A549 (cell line): ENCODE measurements at regions not wholly inside any gene's neighbourhood (a gene's known extent, or its start where the extent isn't known, plus 50 kb on each side); places are given as distances from the start of the nearest gene placed in this dataset.

ENCODE experiments used
- ATAC-seq, 2 experiments: fragments of 200-7000 bp in 1 of 2; fragments of >200 bp in 1 of 2; cut with Nextera tagmentation in 1 of 2; cut with Tn5 transposase in 1 of 2; 3 replicates each; pipeline versions ENCODE4 v1.8.0 to v1.9.1; 2018 to 2020; ENCODE audit warnings: mild to moderate bottlenecking in 1 of 2, moderate library complexity in 1 of 2
- CTCF ChIA-PET: fragments of 300-600 bp; sonication (Branson Sonifier 250); formaldehyde crosslinking; extraction: SDS; loops from one replicate; lab custom pipeline; 2021; ENCODE audit warnings: antibody characterized with exemption, inconsistent platforms; lab: Yijun Ruan, JAX
- POLR2A ChIA-PET: fragments of 350-600 bp; formaldehyde crosslinking; extraction: SDS; loops from one replicate; lab custom pipeline; 2021; ENCODE audit warnings: antibody characterized with exemption, inconsistent platforms; lab: Yijun Ruan, JAX
- DNase-seq, 2 experiments: peaks; one replicate each; pipeline versions ENCODE4 v3.0.0 to v3.0.0-alpha.2; 2011 to 2016; ENCODE audit warnings: low read depth in 1 of 2, low spot score in 1 of 2
- FAIRE-seq: peaks from 2 replicates; lab custom pipeline; 2011; peaks lifted over from hg19 to GRCh38; lab: Jason Lieb, UNC
- H3K27ac ChIP-seq, 2 experiments: fragments of >200 bp; sonication (Bioruptor Twin); formaldehyde crosslinking; 3 replicates each; pipeline ENCODE4 v1.5.1; 2016 to 2017
- H3K4me1 ChIP-seq: fragments of >200 bp; sonication (Bioruptor Twin); formaldehyde crosslinking; 3 replicates; pipeline ENCODE4 v1.6.1; 2016
- H3K4me2 ChIP-seq: fragments of >200 bp; sonication (Bioruptor Twin); formaldehyde crosslinking; 3 replicates; pipeline ENCODE4 v1.6.1; 2016
- H3K4me3 ChIP-seq: fragments of >200 bp; sonication (Bioruptor Twin); formaldehyde crosslinking; 3 replicates; pipeline ENCODE4 v1.5.1; 2016
- H3K9me3 ChIP-seq: fragments of >200 bp; sonication (Bioruptor Twin); formaldehyde crosslinking; 3 replicates; pipeline ENCODE4 v1.6.1; 2016
- CHD2 ChIP-seq: fragments of 150-350 bp; IDR thresholded peaks from 2 replicates; pipeline ENCODE4 v1.6.1; 2014; ENCODE audit warnings: low read length; ENCODE audit not compliant: partially characterized antibody
- CHD4 ChIP-seq: fragments of 200-600 bp; sonication (generic); IDR thresholded peaks from 2 replicates; pipeline ENCODE4 v1.6.1; 2016; ENCODE audit warnings: antibody characterized with exemption, mild to moderate bottlenecking, borderline replicate concordance
- EP300 ChIP-seq, 2 experiments: fragments of >200 bp; sonication (Bioruptor Twin); formaldehyde crosslinking; IDR thresholded peaks; 2 replicates in 1 of 2; 3 replicates in 1 of 2; pipeline ENCODE4 v1.6.1; 2016 to 2017
- FOSB ChIP-seq: fragments of 250-450 bp; sonication (Bioruptor Pico); IDR thresholded peaks from 2 replicates; pipeline ENCODE4 v1.5.0; 2020; ENCODE audit warnings: mild to moderate bottlenecking, moderate library complexity
- FOSL2 ChIP-seq, 2 experiments: fragments of 450-650 bp in 1 of 2; fragments of >200 bp in 1 of 2; sonication (Bioruptor Twin) in 1 of 2; formaldehyde crosslinking; IDR thresholded peaks; 2 replicates each; pipeline versions ENCODE4 v1.5.0 to v1.6.1; 2016 to 2020; ENCODE audit warnings: mild to moderate bottlenecking in 1 of 2, moderate library complexity in 1 of 2
- HEYL ChIP-seq: fragments of 250-450 bp; sonication (Bioruptor Pico); IDR thresholded peaks from 2 replicates; pipeline ENCODE4 v1.8.0; 2021; ENCODE audit warnings: mild to moderate bottlenecking, moderate library complexity
- JUNB ChIP-seq: fragments of >200 bp; sonication (Bioruptor Twin); formaldehyde crosslinking; IDR thresholded peaks from 2 replicates; pipeline ENCODE4 v1.6.1; 2016
- KDM1A ChIP-seq: fragments of 200-600 bp; sonication (generic); IDR thresholded peaks from 2 replicates; pipeline ENCODE4 v1.6.1; 2016; ENCODE audit warnings: low read depth, mild to moderate bottlenecking
- MYC ChIP-seq: IDR thresholded peaks from 2 replicates; pipeline ENCODE4 v1.6.1; 2012; ENCODE audit warnings: mild to moderate bottlenecking, inconsistent platforms, low read length, improper control_type of control experiment, borderline replicate concordance
- NFE2L2 ChIP-seq: fragments of 150-350 bp; conservative IDR thresholded peaks from 2 replicates; pipeline ENCODE4 v1.6.1; 2014; ENCODE audit warnings: low read length
- NPAS2 ChIP-seq: fragments of 250-450 bp; sonication (Bioruptor Pico); IDR thresholded peaks from 2 replicates; pipeline ENCODE4 v1.8.0; 2022; ENCODE audit warnings: mild to moderate bottlenecking, moderate library complexity, borderline replicate concordance
- NR3C1 ChIP-seq: fragments of >200 bp; sonication (Bioruptor Twin); formaldehyde crosslinking; IDR thresholded peaks from 3 replicates; pipeline ENCODE4 v1.6.1; 2017
- PHF8 ChIP-seq: fragments of 200-600 bp; sonication (generic); IDR thresholded peaks from 2 replicates; pipeline ENCODE4 v1.6.1; 2016; ENCODE audit warnings: low read depth, mild to moderate bottlenecking, antibody characterized with exemption, moderate library complexity, borderline replicate concordance
- POLR2AphosphoS2 ChIP-seq: conservative IDR thresholded peaks from 2 replicates; pipeline ENCODE4 v1.6.1; 2012; ENCODE audit warnings: low read length, improper control_type of control experiment, inconsistent platforms
- RCOR1 ChIP-seq: fragments of 150-350 bp; IDR thresholded peaks from 2 replicates; pipeline ENCODE4 v1.6.1; 2014; ENCODE audit warnings: antibody characterized with exemption, low read length, low read depth
- RFX5 ChIP-seq: fragments of 450-650 bp; IDR thresholded peaks from 2 replicates; pipeline ENCODE4 v1.7.1; 2014; ENCODE audit warnings: antibody characterized with exemption, mild to moderate bottlenecking, moderate library complexity
- RNF2 ChIP-seq: fragments of 200-600 bp; sonication (generic); IDR thresholded peaks from 2 replicates; pipeline ENCODE4 v1.6.1; 2016; ENCODE audit warnings: low read depth, mild to moderate bottlenecking, antibody characterized with exemption, moderate library complexity, borderline replicate concordance
- SMC3 ChIP-seq: fragments of >200 bp; sonication (Bioruptor Twin); formaldehyde crosslinking; IDR thresholded peaks from 3 replicates; pipeline ENCODE4 v1.6.1; 2018; ENCODE audit warnings: inconsistent platforms
- TP53 ChIP-seq: fragments of 250-450 bp; sonication (Bioruptor Pico); IDR thresholded peaks from 2 replicates; pipeline ENCODE4 v1.5.0; 2021; ENCODE audit warnings: mild to moderate bottlenecking, moderate library complexity
- ZC3H11A ChIP-seq: fragments of 450-650 bp; IDR thresholded peaks from 2 replicates; pipeline ENCODE4 v1.6.1; 2014; ENCODE audit warnings: antibody characterized with exemption, mild to moderate bottlenecking
- ZFP36 ChIP-seq: fragments of 450-650 bp; IDR thresholded peaks from 2 replicates; pipeline ENCODE4 v1.6.1; 2014; ENCODE audit warnings: borderline replicate concordance; ENCODE audit not compliant: partially characterized antibody
- WGBS: methylation state at CpG from one replicate; pipeline ENCODE4 v1.1.6; 2017; ENCODE audit errors: missing lambda C conversion rate; 5-methylcytosine and 5-hydroxymethylcytosine counted together
- TF ChIP-seq, protein P1 (sequence below): fragments of 450-650 bp; IDR thresholded peaks from 2 replicates; pipeline ENCODE4 v1.6.1; 2014; ENCODE audit warnings: antibody characterized with exemption
- TF ChIP-seq, protein P2 (sequence below): fragments of 150-350 bp; IDR thresholded peaks from 2 replicates; pipeline ENCODE4 v1.6.1; 2014; ENCODE audit warnings: low read depth, mild to moderate bottlenecking, low read length
- TF ChIP-seq, protein P3 (sequence below): fragments of >200 bp; sonication (Bioruptor Twin); formaldehyde crosslinking; IDR thresholded peaks from 3 replicates; pipeline ENCODE4 v1.6.1; 2016
- TF ChIP-seq, protein P4 (sequence below): IDR thresholded peaks from 2 replicates; pipeline ENCODE4 v1.6.1; 2012
- TF ChIP-seq, protein P5 (sequence below): fragments of 250-450 bp; sonication (Bioruptor Pico); IDR thresholded peaks from 2 replicates; pipeline ENCODE4 v1.5.0; 2021; ENCODE audit warnings: mild to moderate bottlenecking, moderate library complexity, borderline replicate concordance

DNA sequence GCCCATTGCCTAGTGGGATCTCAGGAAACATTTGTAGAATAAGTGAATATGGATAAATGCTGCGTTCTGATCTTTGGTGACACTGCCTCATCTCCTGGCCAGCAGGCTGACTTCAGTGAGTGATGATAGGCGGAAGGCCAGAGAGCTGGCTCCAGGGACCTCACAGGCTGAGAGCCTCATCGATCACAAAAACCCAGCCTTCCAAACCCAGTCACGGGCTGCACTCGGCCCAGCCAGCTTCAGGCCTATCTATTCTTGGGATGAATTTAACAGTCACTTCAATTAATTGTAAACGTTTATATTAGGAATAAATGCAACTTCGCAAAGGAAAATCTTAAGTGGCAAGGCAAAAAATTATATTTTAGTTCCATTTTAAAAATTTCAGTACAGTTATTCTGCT, 201.6 kb downstream of the IRX2 start:
- DNase-seq = no peak
- ATAC-seq = no peak
- ChIA-PET CTCF (no interaction called here), POLR2A (no interaction called here)
- Histone ChIP-seq H3K9me3 (peaks cover 4% of the 10 kb centered on the region; the same call in 2 of the 3 replicates), H3K4me3 (no peak overlapping the region), H3K4me2 (no peak overlapping the region), H3K4me1 (no peaks in the 10 kb centered on the region), H3K27ac (no peak overlapping the region)
- no peak for FAIRE-seq
- 17% methylated on average over 7 of the region's 7 CpGs for WGBS
- TF ChIP-seq POLR2AphosphoS2 = no peak
- TF ChIP-seq RFX5 = no peak
- TF ChIP-seq ZC3H11A = no peak
- TF ChIP-seq HEYL (CRISPR knock-in tag) = no peak
- no peak for TF ChIP-seq ZFP36
- TF ChIP-seq, protein P1, sequence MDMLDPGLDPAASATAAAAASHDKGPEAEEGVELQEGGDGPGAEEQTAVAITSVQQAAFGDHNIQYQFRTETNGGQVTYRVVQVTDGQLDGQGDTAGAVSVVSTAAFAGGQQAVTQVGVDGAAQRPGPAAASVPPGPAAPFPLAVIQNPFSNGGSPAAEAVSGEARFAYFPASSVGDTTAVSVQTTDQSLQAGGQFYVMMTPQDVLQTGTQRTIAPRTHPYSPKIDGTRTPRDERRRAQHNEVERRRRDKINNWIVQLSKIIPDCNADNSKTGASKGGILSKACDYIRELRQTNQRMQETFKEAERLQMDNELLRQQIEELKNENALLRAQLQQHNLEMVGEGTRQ = no peak
- TF ChIP-seq, protein P2, sequence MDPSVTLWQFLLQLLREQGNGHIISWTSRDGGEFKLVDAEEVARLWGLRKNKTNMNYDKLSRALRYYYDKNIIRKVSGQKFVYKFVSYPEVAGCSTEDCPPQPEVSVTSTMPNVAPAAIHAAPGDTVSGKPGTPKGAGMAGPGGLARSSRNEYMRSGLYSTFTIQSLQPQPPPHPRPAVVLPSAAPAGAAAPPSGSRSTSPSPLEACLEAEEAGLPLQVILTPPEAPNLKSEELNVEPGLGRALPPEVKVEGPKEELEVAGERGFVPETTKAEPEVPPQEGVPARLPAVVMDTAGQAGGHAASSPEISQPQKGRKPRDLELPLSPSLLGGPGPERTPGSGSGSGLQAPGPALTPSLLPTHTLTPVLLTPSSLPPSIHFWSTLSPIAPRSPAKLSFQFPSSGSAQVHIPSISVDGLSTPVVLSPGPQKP = no peak
- no peak for TF ChIP-seq EP300 (IDR thresholded peaks at IDR 0.05)
- TF ChIP-seq NPAS2 (CRISPR knock-in tag) = no peak

DNA sequence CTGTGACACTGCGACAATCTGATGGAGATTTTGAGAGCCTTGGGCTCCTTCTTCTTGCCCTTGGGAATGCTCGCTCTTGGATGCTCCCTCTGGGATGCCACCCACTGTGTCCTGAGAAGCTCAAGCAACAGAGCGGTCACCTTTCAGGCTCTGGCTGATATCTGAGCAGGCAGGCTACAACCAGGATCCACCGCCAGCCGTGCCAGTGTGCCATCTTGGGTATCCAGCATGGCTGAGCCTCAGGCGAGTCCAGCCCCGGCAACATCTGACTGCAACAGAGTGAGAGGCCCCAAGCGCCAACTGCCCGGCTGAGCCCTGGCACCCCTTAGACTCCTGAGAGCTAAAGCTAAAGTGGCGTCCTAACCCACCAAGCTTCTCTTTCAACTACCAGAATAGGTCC, 202.1 kb downstream of the IRX2 start:
- DNase-seq = no peak
- no peak for TF ChIP-seq EP300 (IDR thresholded peaks at IDR 0.05)
- TF ChIP-seq TP53 (CRISPR knock-in tag) = no peak
- no peak for TF ChIP-seq FOSL2 (IDR thresholded peaks at IDR 0.05)
- no peak for TF ChIP-seq FOSL2 (CRISPR knock-in tag; IDR thresholded peaks at IDR 0.05)
- no peak for TF ChIP-seq FOSB (CRISPR knock-in tag)
- TF ChIP-seq, protein P3, sequence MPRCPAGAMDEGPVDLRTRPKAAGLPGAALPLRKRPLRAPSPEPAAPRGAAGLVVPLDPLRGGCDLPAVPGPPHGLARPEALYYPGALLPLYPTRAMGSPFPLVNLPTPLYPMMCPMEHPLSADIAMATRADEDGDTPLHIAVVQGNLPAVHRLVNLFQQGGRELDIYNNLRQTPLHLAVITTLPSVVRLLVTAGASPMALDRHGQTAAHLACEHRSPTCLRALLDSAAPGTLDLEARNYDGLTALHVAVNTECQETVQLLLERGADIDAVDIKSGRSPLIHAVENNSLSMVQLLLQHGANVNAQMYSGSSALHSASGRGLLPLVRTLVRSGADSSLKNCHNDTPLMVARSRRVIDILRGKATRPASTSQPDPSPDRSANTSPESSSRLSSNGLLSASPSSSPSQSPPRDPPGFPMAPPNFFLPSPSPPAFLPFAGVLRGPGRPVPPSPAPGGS = no peak
- TF ChIP-seq RNF2 = no peak
- no peak for TF ChIP-seq NR3C1
- TF ChIP-seq, protein P4, sequence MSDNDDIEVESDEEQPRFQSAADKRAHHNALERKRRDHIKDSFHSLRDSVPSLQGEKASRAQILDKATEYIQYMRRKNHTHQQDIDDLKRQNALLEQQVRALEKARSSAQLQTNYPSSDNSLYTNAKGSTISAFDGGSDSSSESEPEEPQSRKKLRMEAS = no peak
- TF ChIP-seq CHD2 = no peak
- no peak for TF ChIP-seq NFE2L2
- TF ChIP-seq PHF8 = no peak
- no peak for TF ChIP-seq JUNB
- H3K4me2 ChIP-seq = no peak overlapping the region
- ChIA-PET POLR2A (no interaction called here), CTCF (no interaction called here)
- H3K4me3 ChIP-seq = no peak overlapping the region
- 36% methylated on average over 6 of the region's 10 CpGs for WGBS
- no peak for ATAC-seq
- no peaks in the 10 kb centered on the region; the same call in 2 of the 3 replicates for H3K9me3 ChIP-seq
- no peak for FAIRE-seq
- H3K27ac ChIP-seq = no peak overlapping the region
- no peaks in the 10 kb centered on the region for H3K4me1 ChIP-seq

DNA sequence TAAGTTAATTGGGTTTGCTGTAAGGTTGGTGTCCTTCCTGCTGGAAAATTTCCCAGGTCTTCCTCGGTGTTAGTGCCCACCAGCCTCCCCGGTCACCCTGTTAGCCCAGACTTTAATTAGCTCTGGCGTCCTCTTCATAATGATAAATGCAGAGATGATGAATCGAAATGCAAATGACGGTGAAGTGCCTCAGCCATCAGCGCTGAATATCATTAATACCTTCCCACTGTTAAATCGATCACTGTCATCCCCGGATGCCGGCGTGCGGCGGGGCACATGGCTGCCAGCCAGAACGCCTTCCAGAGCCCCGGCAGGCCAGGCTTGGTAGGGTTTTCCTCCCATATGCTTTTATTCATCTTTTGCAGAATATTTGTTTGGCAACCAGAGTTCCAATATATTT, 204.5 kb downstream of the IRX2 start:
- CTCF ChIA-PET = no interaction called here
- FAIRE-seq (no peak), ATAC-seq (no peak), DNase-seq (no peak)
- WGBS = 19% methylated on average over 14 of the region's 14 CpGs
- POLR2A ChIA-PET = no interaction called here
- Histone ChIP-seq H3K4me3 (no peak overlapping the region), H3K4me1 (no peaks in the 10 kb centered on the region), H3K27ac (no peak overlapping the region), H3K4me2 (no peak overlapping the region), H3K9me3 (no peaks in the 10 kb centered on the region)
- TF ChIP-seq CHD4 (no peak), KDM1A (no peak), NPAS2 (CRISPR knock-in tag) (no peak), RCOR1 (no peak), MYC (no peak), SMC3 (no peak)
- TF ChIP-seq, protein P2 = no peak
- TF ChIP-seq, protein P5, sequence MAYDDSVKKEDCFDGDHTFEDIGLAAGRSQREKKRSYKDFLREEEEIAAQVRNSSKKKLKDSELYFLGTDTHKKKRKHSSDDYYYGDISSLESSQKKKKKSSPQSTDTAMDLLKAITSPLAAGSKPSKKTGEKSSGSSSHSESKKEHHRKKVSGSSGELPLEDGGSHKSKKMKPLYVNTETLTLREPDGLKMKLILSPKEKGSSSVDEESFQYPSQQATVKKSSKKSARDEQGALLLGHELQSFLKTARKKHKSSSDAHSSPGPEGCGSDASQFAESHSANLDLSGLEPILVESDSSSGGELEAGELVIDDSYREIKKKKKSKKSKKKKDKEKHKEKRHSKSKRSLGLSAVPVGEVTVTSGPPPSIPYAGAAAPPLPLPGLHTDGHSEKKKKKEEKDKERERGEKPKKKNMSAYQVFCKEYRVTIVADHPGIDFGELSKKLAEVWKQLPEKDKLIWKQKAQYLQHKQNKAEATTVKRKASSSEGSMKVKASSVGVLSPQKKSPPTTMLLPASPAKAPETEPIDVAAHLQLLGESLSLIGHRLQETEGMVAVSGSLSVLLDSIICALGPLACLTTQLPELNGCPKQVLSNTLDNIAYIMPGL (CRISPR knock-in tag) = no peak
